ENCODE measurements at regions not wholly inside any gene's neighbourhood (a gene's known extent, or its start where the extent isn't known, plus 50 kb on each side); places are given as distances from the start of the nearest gene placed in this dataset.

GRCh38 chr1:77632216-77632615, 50.2 kb downstream of the ZZZ3 start:
- Histone ChIP-seq H3K36me3 (ENCODE audit: control insufficient read depth in 2 of 2, insufficient read depth in 2 of 2, low read length in 2 of 2) (peaks cover 10 to 21% of the 10 kb centered on the region in 2 donors), H3K9ac (ENCODE audit: low read length in 2 of 2) (no peak overlapping the region), H3K4me3 (ENCODE audit: low read length in 2 of 2) (no peak overlapping the region), H3K27me3 (ENCODE audit: control insufficient read depth in 1 of 2, insufficient read depth in 2 of 2, low read length in 2 of 2) (no peaks in the 10 kb centered on the region), H3K9me3 (ENCODE audit: control insufficient read depth in 2 of 2, low read length in 2 of 2) (no peaks in the 10 kb centered on the region), H3K27ac (ENCODE audit: low read length) (no peak overlapping the region), H3K4me1 (ENCODE audit: control insufficient read depth, insufficient read depth, low read length) (no peaks in the 10 kb centered on the region)

- Histone ChIP-seq H3K27me3 (ENCODE audit: control insufficient read depth in 1 of 2, insufficient read depth in 2 of 2, low read length in 2 of 2) (no peaks in the 10 kb centered on the region), H3K4me3 (ENCODE audit: low read length in 2 of 2) (no peak overlapping the region), H3K9me3 (ENCODE audit: control insufficient read depth in 2 of 2, low read length in 2 of 2) (no peaks in the 10 kb centered on the region), H3K4me1 (ENCODE audit: control insufficient read depth, insufficient read depth, low read length) (no peaks in the 10 kb centered on the region), H3K9ac (ENCODE audit: low read length in 2 of 2) (no peak overlapping the region), H3K36me3 (ENCODE audit: control insufficient read depth in 2 of 2, insufficient read depth in 2 of 2, low read length in 2 of 2) (peaks cover 10 to 21% of the 10 kb centered on the region in 2 donors), H3K27ac (ENCODE audit: low read length) (no peak overlapping the region)
Observed at GRCh38 chr1:77631751-77632150, 50.7 kb downstream of the ZZZ3 start.

- H3K9me3 ChIP-seq (ENCODE audit: control insufficient read depth in 2 of 2, low read length in 2 of 2) = no peaks in the 10 kb centered on the region
- H3K4me1 ChIP-seq (ENCODE audit: control insufficient read depth, insufficient read depth, low read length) = no peaks in the 10 kb centered on the region
- no peak overlapping the region for H3K27ac ChIP-seq (ENCODE audit: low read length)
- H3K9ac ChIP-seq (ENCODE audit: low read length in 2 of 2) = no peak overlapping the region
- H3K27me3 ChIP-seq (ENCODE audit: control insufficient read depth in 1 of 2, insufficient read depth in 2 of 2, low read length in 2 of 2) = no peaks in the 10 kb centered on the region
- no peak overlapping the region for H3K4me3 ChIP-seq (ENCODE audit: low read length in 2 of 2)
- peaks cover 10 to 21% of the 10 kb centered on the region in 2 donors for H3K36me3 ChIP-seq (ENCODE audit: control insufficient read depth in 2 of 2, insufficient read depth in 2 of 2, low read length in 2 of 2)
Observed at GRCh38 chr1:77631302-77631701, 51.2 kb downstream of the ZZZ3 start.

GRCh38 chr1:77627978-77628570, 54.4 kb downstream of the ZZZ3 start:
- Histone ChIP-seq H3K36me3 (ENCODE audit: control insufficient read depth in 2 of 2, insufficient read depth in 2 of 2, low read length in 2 of 2) (peaks cover 10 to 20% of the 10 kb centered on the region in 2 donors), H3K27me3 (ENCODE audit: control insufficient read depth in 1 of 2, insufficient read depth in 2 of 2, low read length in 2 of 2) (no peaks in the 10 kb centered on the region), H3K4me1 (ENCODE audit: control insufficient read depth, insufficient read depth, low read length) (no peaks in the 10 kb centered on the region), H3K4me3 (ENCODE audit: low read length in 2 of 2) (no peak overlapping the region), H3K27ac (ENCODE audit: low read length) (no peak overlapping the region), H3K9me3 (ENCODE audit: control insufficient read depth in 2 of 2, low read length in 2 of 2) (no peaks in the 10 kb centered on the region), H3K9ac (ENCODE audit: low read length in 2 of 2) (no peak overlapping the region)

- Histone ChIP-seq H3K4me3 (ENCODE audit: low read length in 2 of 2) (no peak overlapping the region), H3K36me3 (ENCODE audit: control insufficient read depth in 2 of 2, insufficient read depth in 2 of 2, low read length in 2 of 2) (no peaks in the 10 kb centered on the region), H3K27me3 (ENCODE audit: control insufficient read depth in 1 of 2, insufficient read depth in 2 of 2, low read length in 2 of 2) (no peaks in the 10 kb centered on the region), H3K4me1 (ENCODE audit: control insufficient read depth, insufficient read depth, low read length) (no peaks in the 10 kb centered on the region), H3K27ac (ENCODE audit: low read length) (no peak overlapping the region), H3K9ac (ENCODE audit: low read length in 2 of 2) (no peak overlapping the region), H3K9me3 (ENCODE audit: control insufficient read depth in 2 of 2, low read length in 2 of 2) (no peaks in the 10 kb centered on the region)
Observed at GRCh38 chr1:77625250-77625649, 57.2 kb downstream of the ZZZ3 start.

- no peaks in the 10 kb centered on the region for H3K4me1 ChIP-seq (ENCODE audit: control insufficient read depth, insufficient read depth, low read length)
- no peaks in the 10 kb centered on the region for H3K27me3 ChIP-seq (ENCODE audit: control insufficient read depth in 1 of 2, insufficient read depth in 2 of 2, low read length in 2 of 2)
- H3K9ac ChIP-seq (ENCODE audit: low read length in 2 of 2) = no peak overlapping the region
- H3K27ac ChIP-seq (ENCODE audit: low read length) = no peak overlapping the region
- no peaks in the 10 kb centered on the region for H3K9me3 ChIP-seq (ENCODE audit: control insufficient read depth in 2 of 2, low read length in 2 of 2)
- H3K36me3 ChIP-seq (ENCODE audit: control insufficient read depth in 2 of 2, insufficient read depth in 2 of 2, low read length in 2 of 2) = no peaks in the 10 kb centered on the region
- H3K4me3 ChIP-seq (ENCODE audit: low read length in 2 of 2) = no peak overlapping the region
Observed at GRCh38 chr1:77624102-77624501, 58.4 kb downstream of the ZZZ3 start.

GRCh38 chr1:77623066-77623465, 59.4 kb downstream of the ZZZ3 start:
- H3K27ac ChIP-seq (ENCODE audit: low read length) = no peak overlapping the region
- peak overlapping the region in 1 of 2 donors; percentile 24 for H3K9ac ChIP-seq (ENCODE audit: low read length in 2 of 2)

GRCh38 chr1:77620273-77620672, 62.2 kb downstream of the ZZZ3 start:
- H3K4me1 ChIP-seq (ENCODE audit: control insufficient read depth, insufficient read depth, low read length) = no peaks in the 10 kb centered on the region
- H3K27me3 ChIP-seq (ENCODE audit: control insufficient read depth in 1 of 2, insufficient read depth in 2 of 2, low read length in 2 of 2) = no peaks in the 10 kb centered on the region
- no peaks in the 10 kb centered on the region for H3K9me3 ChIP-seq (ENCODE audit: control insufficient read depth in 2 of 2, low read length in 2 of 2)
- H3K36me3 ChIP-seq (ENCODE audit: control insufficient read depth in 2 of 2, insufficient read depth in 2 of 2, low read length in 2 of 2) = peaks cover 0 to 3% of the 10 kb centered on the region in 2 donors
- no peak overlapping the region for H3K27ac ChIP-seq (ENCODE audit: low read length)
- H3K9ac ChIP-seq (ENCODE audit: low read length in 2 of 2) = no peak overlapping the region
- no peak overlapping the region for H3K4me3 ChIP-seq (ENCODE audit: low read length in 2 of 2)

More at GRCh38 chr1:77623066-77623465, 59.4 kb downstream of the ZZZ3 start:
- H3K4me3 ChIP-seq (ENCODE audit: low read length in 2 of 2) = no peak overlapping the region
- H3K27me3 ChIP-seq (ENCODE audit: control insufficient read depth in 1 of 2, insufficient read depth in 2 of 2, low read length in 2 of 2) = no peaks in the 10 kb centered on the region
- H3K9me3 ChIP-seq (ENCODE audit: control insufficient read depth in 2 of 2, low read length in 2 of 2) = no peaks in the 10 kb centered on the region
- no peaks in the 10 kb centered on the region for H3K36me3 ChIP-seq (ENCODE audit: control insufficient read depth in 2 of 2, insufficient read depth in 2 of 2, low read length in 2 of 2)
- no peaks in the 10 kb centered on the region for H3K4me1 ChIP-seq (ENCODE audit: control insufficient read depth, insufficient read depth, low read length)

- no peaks in the 10 kb centered on the region for H3K4me1 ChIP-seq (ENCODE audit: control insufficient read depth, insufficient read depth, low read length)
- peaks cover 0 to 5% of the 10 kb centered on the region in 2 donors for H3K36me3 ChIP-seq (ENCODE audit: control insufficient read depth in 2 of 2, insufficient read depth in 2 of 2, low read length in 2 of 2)
Observed at GRCh38 chr1:77614037-77614436, 68.4 kb downstream of the ZZZ3 start.

More at GRCh38 chr1:77614037-77614436, 68.4 kb downstream of the ZZZ3 start:
- Histone ChIP-seq H3K9ac (ENCODE audit: low read length in 2 of 2) (no peak overlapping the region), H3K4me3 (ENCODE audit: low read length in 2 of 2) (no peak overlapping the region), H3K9me3 (ENCODE audit: control insufficient read depth in 2 of 2, low read length in 2 of 2) (no peaks in the 10 kb centered on the region), H3K27ac (ENCODE audit: low read length) (no peak overlapping the region), H3K27me3 (ENCODE audit: control insufficient read depth in 1 of 2, insufficient read depth in 2 of 2, low read length in 2 of 2) (no peaks in the 10 kb centered on the region)

Measured in stomach smooth muscle (tissue), 2 donors.